IMR-90 (cell line): ENCODE measurements at regions not wholly inside any gene's neighbourhood (a gene's known extent, or its start where the extent isn't known, plus 50 kb on each side); places are given as distances from the start of the nearest gene placed in this dataset.

Source experiments
- ATAC-seq: fragments of 200-7000 bp; cut with Tn5 transposase; 2 replicates; pipeline ENCODE4 v1.9.1; 2020; ENCODE audit warnings: low read depth, mild to moderate bottlenecking, moderate library complexity
- BruUV-seq: library from RNA; stranded (reverse); fragments of 400-500 nt; replicated peaks from 2 replicates; lab custom pipeline; 2021; lab: Mats Ljungman, UMichigan
- CTCF ChIA-PET: fragments of 300-600 bp; formaldehyde crosslinking; extraction: SDS; loops from one replicate; lab custom pipeline; 2021; ENCODE audit warnings: antibody characterized with exemption; lab: Yijun Ruan, JAX
- POLR2A ChIA-PET: fragments of 300-600 bp; sonication (Branson Sonifier 250); formaldehyde crosslinking; loops from one replicate; lab custom pipeline; 2022; ENCODE audit warnings: antibody characterized with exemption; ENCODE audit not compliant: unreplicated experiment; lab: Charles Lee
- DNase-seq: peaks from one replicate; pipeline ENCODE4 v3.0.0; 2013
- H2AFZ ChIP-seq: replicated peaks from 2 replicates; pipeline ENCODE3; 2013; ENCODE audit warnings: low read length, mild to moderate bottlenecking; ENCODE audit not compliant: poor library complexity
- H2AK5ac ChIP-seq: 2 replicates; pipeline ENCODE4 v1.6.1; 2013; ENCODE audit warnings: low read depth, low read length, inconsistent platforms
- H2AK9ac ChIP-seq: replicated peaks from 2 replicates; pipeline ENCODE3; 2013; ENCODE audit warnings: mild to moderate bottlenecking, low read depth, low read length, moderate library complexity; ENCODE audit not compliant: poor library complexity
- H2BK120ac ChIP-seq: 2 replicates; pipeline ENCODE4 v1.6.1; 2013; ENCODE audit warnings: low read depth, low read length, inconsistent platforms
- H2BK15ac ChIP-seq: 3 replicates; pipeline ENCODE4 v1.6.1; 2013; ENCODE audit warnings: low read depth, low read length, inconsistent platforms
- H2BK20ac ChIP-seq: 2 replicates; pipeline ENCODE4 v1.6.1; 2013; ENCODE audit warnings: low read depth, mild to moderate bottlenecking, inconsistent platforms, low read length, moderate library complexity
- H2BK5ac ChIP-seq: 2 replicates; pipeline ENCODE4 v1.6.1; 2013; ENCODE audit warnings: mild to moderate bottlenecking, low read depth, low read length, inconsistent platforms; ENCODE audit not compliant: poor library complexity, severe bottlenecking
- H3K14ac ChIP-seq: replicated peaks from 2 replicates; pipeline ENCODE4 v1.6.1; 2013; ENCODE audit warnings: low read depth, low read length, inconsistent platforms
- H3K18ac ChIP-seq: 2 replicates; pipeline ENCODE4 v1.6.1; 2013; ENCODE audit warnings: low read depth, low read length, control low read depth
- H3K23ac ChIP-seq: 2 replicates; pipeline ENCODE4 v1.6.1; 2013; ENCODE audit warnings: low read depth, low read length, inconsistent platforms
- H3K27ac ChIP-seq: 2 replicates; pipeline ENCODE4 v1.5.1; 2013; ENCODE audit warnings: mild to moderate bottlenecking, control low read depth, low read length; ENCODE audit not compliant: insufficient read depth
- H3K27me3 ChIP-seq: 2 replicates; pipeline ENCODE4 v1.6.1; 2013; ENCODE audit warnings: low read length; ENCODE audit not compliant: control insufficient read depth, insufficient read depth
- H3K36me3 ChIP-seq: 2 replicates; pipeline ENCODE4 v1.6.1; 2013; ENCODE audit warnings: low read length, mixed read lengths; ENCODE audit not compliant: control insufficient read depth, insufficient read depth
- H3K4ac ChIP-seq: 2 replicates; pipeline ENCODE4 v1.6.1; 2013; ENCODE audit warnings: low read depth, low read length, inconsistent platforms
- H3K4me1 ChIP-seq: 2 replicates; pipeline ENCODE4 v1.6.1; 2013; ENCODE audit warnings: low read length, mixed read lengths; ENCODE audit not compliant: control insufficient read depth, insufficient read depth
- H3K4me2 ChIP-seq: 2 replicates; pipeline ENCODE4 v1.6.1; 2013; ENCODE audit warnings: low read depth, mild to moderate bottlenecking, control low read depth, low read length, moderate library complexity
- H3K4me3 ChIP-seq: 2 replicates; pipeline ENCODE4 v1.5.1; 2013; ENCODE audit warnings: low read depth, mild to moderate bottlenecking, control low read depth, low read length, moderate library complexity; ENCODE audit not compliant: insufficient read depth
- H3K56ac ChIP-seq: 2 replicates; pipeline ENCODE4 v1.6.1; 2013; ENCODE audit warnings: low read length, inconsistent platforms; ENCODE audit not compliant: insufficient read depth; ENCODE audit errors: extremely low read depth
- H3K79me1 ChIP-seq, 2 experiments: 2 replicates each; pipeline ENCODE4 v1.6.1; 2013; ENCODE audit warnings: low read length in 2 of 2, inconsistent platforms in 1 of 2, low read depth in 1 of 2
- H3K9ac ChIP-seq: 2 replicates; pipeline ENCODE4 v1.6.1; 2013; ENCODE audit warnings: low read depth, low read length, control low read depth
- H3K9me1 ChIP-seq: 2 replicates; pipeline ENCODE4 v1.6.1; 2013; ENCODE audit warnings: low read length, inconsistent platforms; ENCODE audit not compliant: insufficient read depth
- H3K9me3 ChIP-seq: 2 replicates; pipeline ENCODE4 v1.6.1; 2013; ENCODE audit warnings: low read length; ENCODE audit not compliant: control insufficient read depth, insufficient read depth
- H4K20me1 ChIP-seq: 2 replicates; pipeline ENCODE4 v1.6.1; 2013; ENCODE audit warnings: low read length, inconsistent platforms; ENCODE audit not compliant: insufficient read depth
- H4K5ac ChIP-seq: 2 replicates; pipeline ENCODE4 v1.6.1; 2013; ENCODE audit warnings: mild to moderate bottlenecking, low read depth, low read length, control low read depth
- H4K8ac ChIP-seq, 2 experiments: 2 replicates each; pipeline ENCODE4 v1.6.1; 2013; ENCODE audit warnings: low read depth in 2 of 2, low read length in 2 of 2, control low read depth in 1 of 2, inconsistent platforms in 1 of 2
- H4K91ac ChIP-seq: 2 replicates; pipeline ENCODE4 v1.6.1; 2013; ENCODE audit warnings: low read depth, low read length, inconsistent platforms; ENCODE audit not compliant: insufficient read depth
- BHLHE40 ChIP-seq: fragments of 150-350 bp; IDR thresholded peaks from 2 replicates; pipeline ENCODE4 v1.6.1; 2016; ENCODE audit warnings: mild to moderate bottlenecking, low read depth, low read length
- CHD1 ChIP-seq: IDR thresholded peaks from 2 replicates; pipeline ENCODE4 v1.6.1; 2012; ENCODE audit warnings: low read depth, low read length, improper control_type of control experiment
- ELK1 ChIP-seq: fragments of 150-350 bp; IDR thresholded peaks from 2 replicates; pipeline ENCODE4 v1.6.1; 2016; ENCODE audit warnings: low read depth, mild to moderate bottlenecking, low read length, moderate library complexity, borderline replicate concordance
- FOS ChIP-seq: fragments of 150-350 bp; IDR thresholded peaks from 2 replicates; pipeline ENCODE4 v1.6.1; 2016; ENCODE audit warnings: low read depth, low read length
- MAFK ChIP-seq: IDR thresholded peaks from 2 replicates; pipeline ENCODE4 v1.6.1; 2012; ENCODE audit warnings: low read depth, low read length, improper control_type of control experiment
- MAZ ChIP-seq: IDR thresholded peaks from 2 replicates; pipeline ENCODE4 v1.6.1; 2012; ENCODE audit warnings: low read depth, mild to moderate bottlenecking, low read length, improper control_type of control experiment, moderate library complexity, borderline replicate concordance
- POLR2A ChIP-seq: IDR thresholded peaks from 2 replicates; pipeline ENCODE4 v1.6.1; 2012; ENCODE audit warnings: mild to moderate bottlenecking, low read depth, low read length
- RAD21 ChIP-seq: IDR thresholded peaks from 2 replicates; pipeline ENCODE4 v1.6.1; 2012; ENCODE audit warnings: low read length, improper control_type of control experiment
- RCOR1 ChIP-seq: IDR thresholded peaks from 2 replicates; pipeline ENCODE4 v1.6.1; 2012; ENCODE audit warnings: mild to moderate bottlenecking, low read length, improper control_type of control experiment; ENCODE audit not compliant: insufficient replicate concordance
- SMC3 ChIP-seq: fragments of 150-350 bp; IDR thresholded peaks from 2 replicates; pipeline ENCODE4 v1.6.1; 2016; ENCODE audit warnings: low read depth, mild to moderate bottlenecking, antibody characterized with exemption, low read length, moderate library complexity
- WGBS, 2 experiments: methylation state at CpG; one replicate each; pipeline versions ENCODE4 v1.1.5 to v1.1.7; 2013; ENCODE audit warnings: missing lambda C conversion rate in 2 of 2; ENCODE audit not compliant: insufficient read length in 1 of 2; ENCODE audit errors: extremely low coverage in 2 of 2; 5-methylcytosine and 5-hydroxymethylcytosine counted together
- dilution Hi-C: fragments of 300-500 bp; cut with HindIII; formaldehyde crosslinking; loops from one replicate; pipeline ENCODE4 v1.14.3; 2018; ENCODE audit warnings: low sequenced_read_pairs; ENCODE audit not compliant: unreplicated experiment
- in situ Hi-C: fragments of 300-500 bp; cut with MboI; formaldehyde crosslinking; loops from 3 replicates; pipeline ENCODE4 v1.14.3; 2019; ENCODE audit warnings: low sequenced_read_pairs, inconsistent platforms, mixed read lengths
- intact Hi-C: fragments of 100-400 bp; cut with micrococcal nuclease; formaldehyde crosslinking; loops from 2 replicates; pipeline ENCODE4 v1.10.0; 2022

- no peak overlapping the region for H3K9ac ChIP-seq
- H2AK9ac ChIP-seq = no peak overlapping the region
- no peak overlapping the region for H2AFZ ChIP-seq
- no peak overlapping the region for H2BK20ac ChIP-seq
- CTCF ChIA-PET = no interaction called here
- no peak overlapping the region for H3K23ac ChIP-seq
- H3K4me1 ChIP-seq = no peaks in the 10 kb centered on the region
- H3K36me3 ChIP-seq = no peaks in the 10 kb centered on the region
- intact Hi-C loops (no loop called here), dilution Hi-C loops (no loop called here), in situ Hi-C loops (no loop called here)
- WGBS, 2 experiments = no CpG with 5 or more reads among the region's 3 CpGs
- H2BK15ac ChIP-seq = no peak overlapping the region
- no peak overlapping the region for H4K8ac ChIP-seq
- no peak overlapping the region for H4K5ac ChIP-seq
- H3K9me3 ChIP-seq = peaks cover 6% of the 10 kb centered on the region; the same call in 1 of the 2 replicates
- ATAC-seq (no peak), DNase-seq (no peak)
- no TSS peak for BruUV-seq
- TF ChIP-seq ELK1 (no peak), POLR2A (no peak), SMC3 (no peak), RCOR1 (no peak), CHD1 (no peak), MAFK (no peak), BHLHE40 (no peak), RAD21 (no peak), MAZ (no peak), FOS (no peak)
- POLR2A ChIA-PET = no interaction called here
- no peak overlapping the region for H3K14ac ChIP-seq
- H3K4ac ChIP-seq = no peak overlapping the region
- no peak overlapping the region for H3K18ac ChIP-seq
- H3K27me3 ChIP-seq = no peaks in the 10 kb centered on the region
- H2BK5ac ChIP-seq = no peak overlapping the region
- no peaks in the 10 kb centered on the region for H4K20me1 ChIP-seq
- H2AK5ac ChIP-seq = no peak overlapping the region
- H3K4me3 ChIP-seq = no peak overlapping the region
- no peak overlapping the region for H4K91ac ChIP-seq
- no peak overlapping the region for H3K56ac ChIP-seq
- H3K27ac ChIP-seq = no peak overlapping the region
- H3K79me1 ChIP-seq = no peaks in the 10 kb centered on the region
- no peak overlapping the region for H3K4me2 ChIP-seq
- H3K9me1 ChIP-seq = no peaks in the 10 kb centered on the region
- H2BK120ac ChIP-seq = no peak overlapping the region
Observed at GRCh38 chr3:40908612-40909011, 290.7 kb upstream of the CTNNB1 start.
